Ovary (tissue), 7 donors: ENCODE measurements at regions not wholly inside any gene's neighbourhood (a gene's known extent, or its start where the extent isn't known, plus 50 kb on each side); places are given as distances from the start of the nearest gene placed in this dataset.

ENCODE experiments used
- DNase-seq, 5 donors: peaks; one replicate each; pipeline ENCODE4 v3.0.0-alpha.2; 2019 to 2020
- H3K27ac ChIP-seq, 2 donors: fragments of 200-600 bp; one replicate each; pipeline versions ENCODE4 v1.5.1 to v1.8.0; 2019 to 2022
- H3K27me3 ChIP-seq: fragments of 200-600 bp; one replicate; pipeline ENCODE4 v1.8.0; 2022
- H3K36me3 ChIP-seq: fragments of 200-600 bp; sonication (generic); one replicate; pipeline ENCODE4 v1.5.1; 2019
- H3K4me1 ChIP-seq: one replicate; pipeline ENCODE4 v1.8.1; 2013; ENCODE audit warnings: mild to moderate bottlenecking, moderate library complexity; ENCODE audit not compliant: insufficient read depth
- H3K4me3 ChIP-seq: fragments of 200-600 bp; sonication (generic); one replicate; pipeline ENCODE4 v1.5.1; 2017
- H3K9me3 ChIP-seq, 2 donors: fragments of 200-600 bp in 1 of 2; sonication (generic) in 1 of 2; one replicate each; pipeline versions ENCODE4 v1.5.1 to v1.8.1; 2013 to 2019; ENCODE audit warnings: mild to moderate bottlenecking in 1 of 2, moderate library complexity in 1 of 2
- CTCF ChIP-seq, 3 donors: fragments of 450-650 bp in 2 of 3; fragments of 200-600 bp in 1 of 3; IDR thresholded peaks; one replicate each; pipeline versions ENCODE4 v1.5.1 to v1.8.0; 2016 to 2022; ENCODE audit warnings: antibody characterized with exemption in 3 of 3, mild to moderate bottlenecking in 1 of 3
- EP300 ChIP-seq: sonication (generic); formaldehyde crosslinking; IDR thresholded peaks from one replicate; pipeline ENCODE4 v1.6.1; 2017; ENCODE audit warnings: antibody characterized with exemption
- POLR2A ChIP-seq: fragments of 450-650 bp; IDR thresholded peaks from one replicate; pipeline ENCODE4 v1.6.1; 2017; ENCODE audit warnings: antibody characterized with exemption, mild to moderate bottlenecking, moderate library complexity
- WGBS, 3 donors: extraction: QIAGEN DNeasy Blood & Tissue Kit in 1 of 3; methylation state at CpG; one replicate each; pipeline versions ENCODE4 v1.1.5 to v1.1.7; 2013 to 2017; 5-methylcytosine and 5-hydroxymethylcytosine counted together
- intact Hi-C, 4 donors: fragments of 100-400 bp; cut with DNase I; formaldehyde crosslinking; loops; one replicate each; pipeline versions ENCODE4 v1.11.0 to v1.15.1; 2022 to 2023
- donor health status: DM: no; HTN: no; CAD: no; lungs with moderate emphysema.
- donor health status: DM: no; HTN: no; CAD: no.
- donor health status: Bipolar disorder and iron deficiency.
- donor health status: DM: no; HTN: no; CAD: no.
- donor health status: DM: yes; HTN: yes; CAD: no.

DNA sequence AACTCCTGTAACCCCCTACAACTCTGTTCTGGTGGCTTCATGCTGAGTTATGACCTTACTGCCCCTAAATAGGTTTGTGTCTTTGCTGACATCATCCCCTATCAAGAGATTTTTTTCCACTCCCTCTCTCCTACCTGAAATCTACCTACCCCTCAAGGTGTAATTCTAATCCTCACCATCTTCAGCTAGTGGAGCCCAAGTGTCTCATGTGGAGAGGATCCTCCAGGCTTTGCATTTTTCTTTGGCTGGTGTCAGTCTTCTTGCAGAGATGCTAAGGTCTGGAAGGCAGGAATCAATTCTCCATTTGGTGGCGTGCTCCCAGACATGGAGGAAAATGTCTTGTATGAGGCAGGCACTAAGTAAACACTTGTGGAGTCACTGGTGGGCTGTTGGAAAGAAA lies 74.8 kb upstream of the PRMT8 start:
- no peak for DNase-seq
- intact Hi-C loops: no loop called here
- Histone ChIP-seq H3K4me1 (no peaks in the 10 kb centered on the region), H3K27ac (no peak overlapping the region), H3K36me3 (no peaks in the 10 kb centered on the region), H3K27me3 (no peaks in the 10 kb centered on the region), H3K9me3 (no peaks in the 10 kb centered on the region), H3K4me3 (no peak overlapping the region)
- WGBS, 3 donors: 88 to 97% (median 88%) methylated on average over 1 of the region's 1 CpG
- TF ChIP-seq EP300: no peak
- no peak for TF ChIP-seq CTCF (IDR thresholded peaks at IDR 0.05)
- no peak for TF ChIP-seq POLR2A

- 13 to 38% (median 35%) methylated on average over 1 of the region's 1 CpG for WGBS, 3 donors
- H3K4me3 ChIP-seq: no peak overlapping the region
- H3K36me3 ChIP-seq: no peaks in the 10 kb centered on the region
- no peaks in the 10 kb centered on the region for H3K4me1 ChIP-seq
- H3K27me3 ChIP-seq: no peaks in the 10 kb centered on the region
- H3K9me3 ChIP-seq: no peaks in the 10 kb centered on the region
- intact Hi-C loops: no loop called here
- DNase-seq: no peak
- TF ChIP-seq CTCF (IDR thresholded peaks at IDR 0.05) (no peak), EP300 (no peak), POLR2A (no peak)
- H3K27ac ChIP-seq: no peak overlapping the region
Observed at GRCh38 chr12:3416670-3417069, 74.3 kb upstream of the PRMT8 start.

GRCh38 chr12:3417113-3417512 lies 73.9 kb upstream of the PRMT8 start:
- H3K36me3 ChIP-seq: no peaks in the 10 kb centered on the region
- DNase-seq: no peak
- no peaks in the 10 kb centered on the region for H3K27me3 ChIP-seq
- H3K4me1 ChIP-seq: no peaks in the 10 kb centered on the region
- H3K27ac ChIP-seq: no peak overlapping the region
- no peak for TF ChIP-seq EP300
- 12 to 17% (median 17%) methylated on average over 3 of the region's 3 CpGs for WGBS, 3 donors
- H3K4me3 ChIP-seq: no peak overlapping the region
- intact Hi-C loops: no loop called here
- no peaks in the 10 kb centered on the region for H3K9me3 ChIP-seq

DNA sequence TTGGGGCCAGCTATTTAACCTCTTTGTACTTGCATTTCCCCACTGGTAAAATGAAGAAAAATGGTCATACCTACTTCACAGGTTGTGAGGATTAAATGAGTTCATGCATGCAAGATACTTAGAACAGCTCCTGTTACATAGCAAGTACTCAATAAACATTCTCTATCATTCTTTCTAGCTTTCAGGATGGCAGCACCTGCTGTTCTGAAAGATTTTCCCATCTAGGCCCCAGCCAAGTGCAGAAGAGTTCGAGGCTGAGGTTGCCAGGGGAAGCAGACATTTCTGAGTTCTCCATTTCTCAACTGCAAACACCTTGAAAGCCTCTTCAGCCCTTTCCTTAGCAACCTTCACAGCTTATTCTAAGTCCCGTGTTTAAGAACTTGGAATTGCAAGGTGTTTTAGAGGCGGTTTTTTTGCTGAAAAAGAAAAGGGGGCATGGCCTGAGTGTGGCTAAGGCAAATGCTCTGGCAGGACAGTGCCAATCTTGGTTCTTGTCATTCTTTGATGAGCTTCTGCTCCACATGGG lies 73.0 kb upstream of the PRMT8 start:
- intact Hi-C loops: no loop called here
- Histone ChIP-seq H3K9me3 (no peaks in the 10 kb centered on the region), H3K4me1 (no peaks in the 10 kb centered on the region), H3K27ac (no peak overlapping the region), H3K27me3 (no peaks in the 10 kb centered on the region), H3K4me3 (no peak overlapping the region), H3K36me3 (no peaks in the 10 kb centered on the region)
- DNase-seq: no peak
- 73 to 82% (median 82%) methylated on average over 3 of the region's 3 CpGs for WGBS, 3 donors
- TF ChIP-seq EP300 (no peak), CTCF (IDR thresholded peaks at IDR 0.05) (no peak)

GRCh38 chr12:3418609-3419390 lies 72.2 kb upstream of the PRMT8 start:
- H3K27me3 ChIP-seq: no peaks in the 10 kb centered on the region
- H3K36me3 ChIP-seq: no peaks in the 10 kb centered on the region
- H3K27ac ChIP-seq: no peak overlapping the region
- H3K9me3 ChIP-seq: no peaks in the 10 kb centered on the region
- no peak for TF ChIP-seq EP300
- no peak for TF ChIP-seq CTCF (IDR thresholded peaks at IDR 0.05)
- TF ChIP-seq POLR2A: no peak
- no peak for DNase-seq
- H3K4me3 ChIP-seq: no peak overlapping the region
- no peaks in the 10 kb centered on the region for H3K4me1 ChIP-seq
- intact Hi-C loops: no loop called here
- 39 to 55% (median 46%) methylated on average over 12 of the region's 12 CpGs for WGBS, 3 donors
